ENCODE measurements at regions not wholly inside any gene's neighbourhood (a gene's known extent, or its start where the extent isn't known, plus 50 kb on each side); places are given as distances from the start of the nearest gene placed in this dataset.

GRCh38 chr1:116261227-116261626 is 111.8 kb upstream of the ATP1A1 start:
- TF ChIP-seq JUNB (CRISPR knock-in tag; conservative IDR thresholded peaks at IDR 0.05) (no peak), HDAC2 (IDR thresholded peaks at IDR 0.05) (no peak), ESRRA (IDR thresholded peaks at IDR 0.05; ENCODE audit: borderline replicate concordance, low read depth) (no peak), E2F3 (CRISPR knock-in tag; IDR thresholded peaks at IDR 0.05) (no peak), ZZZ3 (IDR thresholded peaks at IDR 0.05) (no peak)

Measured in K562 (cell line).